ENCODE measurements at regions not wholly inside any gene's neighbourhood (a gene's known extent, or its start where the extent isn't known, plus 50 kb on each side); places are given as distances from the start of the nearest gene placed in this dataset.

GRCh38 chr17:72494566-72494965, 373.7 kb downstream of the SOX9 start:
- no peaks in the 10 kb centered on the region for H3K4me1 Mint-ChIP-seq (ENCODE audit: unreplicated experiment)
- TF ChIP-seq CTCF (IDR thresholded peaks at IDR 0.05), result no peak
- DNase-seq (ENCODE audit: extremely low spot score, unreplicated experiment), result no peak
- H3K27ac Mint-ChIP-seq (ENCODE audit: unreplicated experiment), result no peak overlapping the region
- H3K9me3 Mint-ChIP-seq (ENCODE audit: unreplicated experiment), result peaks cover 4% of the 10 kb centered on the region
- H3K27me3 Mint-ChIP-seq (ENCODE audit: unreplicated experiment), result no peaks in the 10 kb centered on the region
- H3K4me3 Mint-ChIP-seq (ENCODE audit: unreplicated experiment), result no peak overlapping the region
- H3K36me3 Mint-ChIP-seq (ENCODE audit: unreplicated experiment), result no peaks in the 10 kb centered on the region

GRCh38 chr17:72496461-72496860, 375.6 kb downstream of the SOX9 start:
- Mint-ChIP-seq H3K4me1 (ENCODE audit: unreplicated experiment) (no peaks in the 10 kb centered on the region), H3K36me3 (ENCODE audit: unreplicated experiment) (peaks cover 2% of the 10 kb centered on the region), H3K4me3 (ENCODE audit: unreplicated experiment) (no peak overlapping the region), H3K27ac (ENCODE audit: unreplicated experiment) (no peak overlapping the region), H3K9me3 (ENCODE audit: unreplicated experiment) (no peaks in the 10 kb centered on the region), H3K27me3 (ENCODE audit: unreplicated experiment) (no peaks in the 10 kb centered on the region)
- DNase-seq (ENCODE audit: extremely low spot score, unreplicated experiment), result no peak
- TF ChIP-seq CTCF (IDR thresholded peaks at IDR 0.05), result no peak

GRCh38 chr17:72497915-72498314, 377.1 kb downstream of the SOX9 start:
- no peak overlapping the region for H3K27ac Mint-ChIP-seq (ENCODE audit: unreplicated experiment)
- no peaks in the 10 kb centered on the region for H3K9me3 Mint-ChIP-seq (ENCODE audit: unreplicated experiment)

GRCh38 chr17:72498364-72499210, 377.8 kb downstream of the SOX9 start:
- DNase-seq (ENCODE audit: extremely low spot score, unreplicated experiment), result no peak
- H3K36me3 Mint-ChIP-seq (ENCODE audit: unreplicated experiment), result peaks cover 2% of the 10 kb centered on the region
- no peak for TF ChIP-seq CTCF (IDR thresholded peaks at IDR 0.05)
- no peak overlapping the region for H3K27ac Mint-ChIP-seq (ENCODE audit: unreplicated experiment)
- H3K4me1 Mint-ChIP-seq (ENCODE audit: unreplicated experiment), result peaks cover 19% of the 10 kb centered on the region
- H3K9me3 Mint-ChIP-seq (ENCODE audit: unreplicated experiment), result no peaks in the 10 kb centered on the region
- no peaks in the 10 kb centered on the region for H3K27me3 Mint-ChIP-seq (ENCODE audit: unreplicated experiment)
- no peak overlapping the region for H3K4me3 Mint-ChIP-seq (ENCODE audit: unreplicated experiment)

More at GRCh38 chr17:72497915-72498314, 377.1 kb downstream of the SOX9 start:
- no peak overlapping the region for H3K4me3 Mint-ChIP-seq (ENCODE audit: unreplicated experiment)
- TF ChIP-seq CTCF (IDR thresholded peaks at IDR 0.05), result no peak
- H3K36me3 Mint-ChIP-seq (ENCODE audit: unreplicated experiment), result peaks cover 2% of the 10 kb centered on the region
- H3K27me3 Mint-ChIP-seq (ENCODE audit: unreplicated experiment), result no peaks in the 10 kb centered on the region
- DNase-seq (ENCODE audit: extremely low spot score, unreplicated experiment), result no peak
- peaks cover 14% of the 10 kb centered on the region for H3K4me1 Mint-ChIP-seq (ENCODE audit: unreplicated experiment)

- H3K9me3 Mint-ChIP-seq (ENCODE audit: unreplicated experiment), result no peaks in the 10 kb centered on the region
- no peak for DNase-seq (ENCODE audit: extremely low spot score, unreplicated experiment)
- no peaks in the 10 kb centered on the region for H3K27me3 Mint-ChIP-seq (ENCODE audit: unreplicated experiment)
- no peak overlapping the region for H3K27ac Mint-ChIP-seq (ENCODE audit: unreplicated experiment)
- H3K36me3 Mint-ChIP-seq (ENCODE audit: unreplicated experiment), result peaks cover 2% of the 10 kb centered on the region
- TF ChIP-seq CTCF (IDR thresholded peaks at IDR 0.05), result no peak
- H3K4me3 Mint-ChIP-seq (ENCODE audit: unreplicated experiment), result no peak overlapping the region
- H3K4me1 Mint-ChIP-seq (ENCODE audit: unreplicated experiment), result peaks cover 22% of the 10 kb centered on the region
Measured at GRCh38 chr17:72501404-72502370, 380.9 kb downstream of the SOX9 start.
